HuH-7 (cell line): ENCODE measurements at regions not wholly inside any gene's neighbourhood (a gene's known extent, or its start where the extent isn't known, plus 50 kb on each side); places are given as distances from the start of the nearest gene placed in this dataset.
A peak's percentile ranks its signal among the peaks of the same experiment; 100 is the strongest.

Experiments used
- DNase-seq: peaks from one replicate; pipeline ENCODE4 v3.0.0; 2011; ENCODE audit warnings: low spot score

DNA sequence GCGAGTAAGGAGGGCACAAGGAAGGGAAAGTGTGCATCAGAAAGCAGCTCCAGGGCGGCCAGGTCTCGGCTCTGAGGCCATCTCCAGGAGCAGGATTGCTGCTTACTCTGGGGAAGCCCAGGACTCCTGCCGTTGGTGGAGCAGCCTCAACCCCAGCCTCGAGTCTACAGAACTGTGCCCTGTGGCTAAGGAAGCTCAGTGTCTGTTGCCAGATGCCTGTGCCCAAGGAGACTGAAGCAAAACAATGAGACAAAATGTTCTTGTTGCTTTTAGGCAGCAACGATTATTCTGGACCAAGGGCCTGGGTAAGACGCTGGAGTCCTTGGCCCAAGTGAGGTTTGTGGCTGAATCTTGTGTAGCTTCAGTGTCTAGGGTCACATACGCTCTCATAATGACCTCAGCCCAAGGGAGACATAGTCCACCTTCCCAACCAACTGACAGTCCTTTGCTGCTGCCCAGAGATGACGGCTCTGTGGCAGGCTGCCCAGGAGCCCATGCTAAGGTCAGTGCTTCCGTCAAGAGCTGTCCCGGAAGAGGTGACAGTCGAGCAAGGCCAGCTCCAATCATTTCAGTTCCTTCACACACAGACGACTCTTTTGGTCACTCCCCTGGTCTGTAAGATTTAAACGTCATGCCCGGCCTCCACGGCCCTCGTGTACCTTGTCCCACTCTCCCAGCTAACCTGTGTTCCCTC is 223.8 kb downstream of the TTC32 start:
- no peak for DNase-seq

DNA sequence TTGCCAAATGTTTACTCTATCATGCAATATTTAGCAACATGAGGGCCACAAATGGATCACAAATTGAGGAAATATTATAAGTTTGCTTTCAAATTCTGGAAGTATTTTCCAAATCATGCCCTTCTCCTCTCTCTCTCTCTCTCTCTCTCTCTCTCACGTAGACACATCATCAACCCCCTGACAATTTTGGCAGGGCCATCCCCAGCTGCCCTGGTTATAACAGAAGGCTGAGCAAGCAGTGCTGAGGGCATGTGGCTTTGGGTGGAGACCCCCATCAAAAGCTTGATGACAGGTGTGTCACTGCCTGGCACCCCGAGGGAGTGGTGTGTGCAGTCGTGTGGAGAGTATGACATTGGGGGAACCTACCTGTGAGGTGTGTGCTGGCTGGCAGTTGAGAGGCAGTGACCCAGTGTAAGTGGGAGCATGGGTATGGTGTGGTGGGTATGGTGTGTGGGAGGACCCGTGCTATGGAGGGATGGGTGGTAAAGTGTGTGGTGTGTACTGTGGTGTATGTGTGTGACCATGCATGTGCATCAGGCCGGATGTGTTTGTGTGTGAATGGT is 224.5 kb downstream of the TTC32 start:
- no peak for DNase-seq

DNA sequence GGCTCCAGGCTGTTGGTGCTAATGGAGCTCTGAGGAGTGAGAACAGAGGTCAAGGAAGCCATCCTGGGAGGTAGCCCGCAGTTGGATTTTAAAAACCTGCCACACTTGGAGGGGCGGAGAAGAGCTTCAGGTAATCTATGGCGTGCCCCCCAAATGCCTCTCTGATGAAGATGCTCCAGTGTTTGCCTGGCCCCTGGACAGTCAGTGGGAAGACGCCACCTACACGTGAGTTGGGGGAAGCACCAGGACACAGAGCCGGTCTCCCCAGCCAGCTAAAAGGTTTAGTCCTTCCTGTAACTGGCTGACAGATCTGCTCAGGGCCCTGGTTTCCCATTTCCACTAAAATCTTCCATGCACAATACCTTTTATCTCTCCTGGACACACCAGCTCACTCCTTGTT is 225.0 kb downstream of the TTC32 start:
- no peak for DNase-seq

DNA sequence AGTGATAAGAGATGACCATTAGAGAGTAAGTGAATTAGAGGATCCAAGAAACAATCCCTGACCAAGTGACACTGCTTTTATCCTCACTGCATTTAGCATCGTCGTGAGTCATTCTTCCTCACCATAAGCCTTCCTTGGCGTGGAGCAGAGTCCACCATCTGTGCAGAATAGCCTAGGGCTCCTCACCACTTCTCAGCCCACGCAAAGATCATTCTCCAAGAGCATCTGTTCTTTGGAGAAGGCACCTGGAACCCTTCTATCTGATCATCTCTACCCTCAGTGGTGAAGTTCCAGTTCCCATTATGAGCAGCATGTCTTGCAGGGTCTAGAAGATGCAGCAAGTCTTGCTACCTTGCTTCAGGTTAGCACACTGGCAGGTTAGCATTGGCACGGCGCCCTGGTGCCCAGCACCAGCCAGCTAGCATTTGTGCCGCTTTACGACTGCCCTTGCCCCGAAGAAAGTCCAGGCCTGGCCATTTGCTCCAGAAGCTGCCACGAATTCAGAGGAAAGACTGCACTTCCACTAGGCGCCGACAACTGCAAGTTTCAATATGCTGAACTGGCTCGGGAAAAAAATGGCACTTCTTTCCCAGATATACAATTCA is 225.8 kb downstream of the TTC32 start:
- DNase-seq: no peak

DNA sequence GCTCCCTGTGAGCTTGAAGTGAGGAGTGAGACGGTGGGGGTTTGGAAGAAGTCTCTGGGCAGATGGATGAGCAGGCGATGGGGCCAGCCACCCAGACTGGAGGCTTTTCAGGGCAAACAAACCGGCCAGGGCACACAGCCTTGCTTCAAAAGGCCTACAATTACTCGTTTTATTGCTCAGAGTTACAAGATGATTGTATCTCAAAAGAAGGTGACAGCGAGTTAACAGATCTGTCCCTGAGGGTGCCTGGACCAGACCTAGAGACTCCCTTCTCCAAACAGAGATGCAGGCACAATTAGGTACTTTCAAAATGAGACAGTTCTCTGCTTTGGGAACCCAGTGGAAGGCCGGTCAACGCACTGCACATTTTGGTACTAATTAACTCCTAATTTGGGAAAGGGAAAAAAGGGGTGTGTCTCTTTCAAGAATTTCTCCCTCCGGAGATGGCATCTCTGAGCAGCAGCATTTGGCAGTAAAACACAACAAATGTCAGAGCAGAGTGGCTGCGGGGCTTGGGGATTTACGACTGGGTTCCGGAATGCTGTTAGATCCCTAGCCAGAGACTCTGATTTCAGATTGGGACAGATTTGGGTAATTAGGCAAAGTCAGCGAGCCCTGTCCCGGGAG is 226.7 kb downstream of the TTC32 start:
- no peak for DNase-seq

- DNase-seq: no peak
Measured at GRCh38 chr2:19674051-19675002, 227.5 kb downstream of the TTC32 start.

- DNase-seq: peak; percentile 46
Measured at GRCh38 chr2:19673213-19673791, 228.5 kb downstream of the TTC32 start.

DNA sequence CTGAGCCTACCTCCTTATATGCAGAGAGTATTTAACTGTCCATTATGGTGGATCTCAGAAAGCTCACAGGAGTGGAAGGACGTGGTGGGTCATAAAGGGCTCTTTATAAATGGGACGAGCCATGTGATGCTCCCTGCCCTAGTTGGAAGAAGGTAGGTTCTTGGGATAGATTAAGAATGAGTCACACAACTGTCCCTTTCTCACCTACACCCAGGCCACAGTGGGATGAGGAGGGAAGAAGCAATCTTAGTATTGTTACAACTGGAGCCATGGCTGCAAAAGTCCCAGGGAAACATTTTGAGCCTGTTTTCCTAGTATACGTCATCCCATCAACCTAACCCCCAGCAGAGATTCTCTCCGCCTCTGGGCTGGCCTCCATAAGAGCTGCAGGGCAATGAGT is 229.9 kb downstream of the TTC32 start:
- DNase-seq: no peak

GRCh38 chr2:19671311-19671710 is 230.5 kb downstream of the TTC32 start:
- no peak for DNase-seq

DNA sequence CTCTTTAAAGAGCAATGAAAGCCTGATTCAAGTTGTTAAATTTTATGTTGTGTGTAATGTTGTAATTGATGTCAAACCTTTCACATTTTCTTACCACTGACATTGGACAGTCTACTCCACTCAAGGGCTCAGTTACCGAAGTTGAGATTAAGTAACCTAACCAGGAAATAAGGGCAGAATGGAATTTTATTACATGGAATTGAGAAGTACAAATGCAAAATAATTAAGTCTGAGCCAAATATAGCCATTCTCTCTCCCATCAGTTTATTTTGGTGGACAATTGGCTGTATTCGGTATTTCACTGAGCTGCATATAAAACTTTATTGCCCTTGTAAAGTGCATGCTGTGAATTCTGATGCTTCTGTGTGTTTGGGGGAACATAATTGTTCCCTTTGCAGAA is 231.5 kb downstream of the TTC32 start:
- no peak for DNase-seq

GRCh38 chr2:19669559-19669958 is 232.2 kb downstream of the TTC32 start:
- no peak for DNase-seq

DNA sequence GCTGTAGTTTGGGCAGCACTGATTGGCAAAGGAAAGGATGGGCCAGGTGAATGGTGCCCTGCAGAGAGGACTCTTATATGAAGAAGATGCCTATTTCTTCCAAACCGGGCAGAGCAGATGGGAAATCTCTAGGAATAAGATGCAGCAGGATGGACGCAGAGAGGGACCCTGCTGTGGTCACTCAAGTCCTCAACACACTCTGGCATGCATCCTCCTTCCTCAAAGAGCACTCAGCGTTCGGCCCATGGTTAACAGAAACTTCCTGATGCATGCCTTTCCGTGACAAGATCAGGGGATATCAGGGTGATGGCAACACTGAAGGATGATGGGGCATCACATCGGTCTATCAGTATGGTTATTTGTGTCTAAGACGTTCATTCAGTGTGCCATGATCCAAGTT is 232.7 kb downstream of the TTC32 start:
- no peak for DNase-seq

DNA sequence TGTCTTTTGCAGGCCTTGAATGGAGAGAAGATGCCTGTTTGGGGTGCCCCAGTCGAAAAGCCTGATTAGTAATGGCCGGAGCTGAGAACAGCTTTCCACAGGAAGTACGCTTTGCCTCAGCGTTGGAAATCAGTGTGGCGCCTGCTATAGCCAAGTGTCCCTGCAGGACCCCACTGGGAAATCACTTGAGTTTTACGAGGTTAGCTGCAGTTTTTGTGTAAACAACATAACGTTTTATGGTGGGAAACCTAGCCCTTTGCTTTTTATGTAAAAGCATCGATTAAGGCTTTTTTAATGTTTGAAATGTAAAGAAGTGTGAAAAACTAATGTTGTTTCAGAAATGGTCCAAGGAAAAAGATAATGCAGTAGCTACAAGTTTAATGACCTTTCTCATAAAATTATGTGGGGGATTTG is 234.2 kb downstream of the TTC32 start:
- peak; percentile 18 for DNase-seq

GRCh38 chr2:19667085-19667484 is 234.7 kb downstream of the TTC32 start:
- no peak for DNase-seq

- DNase-seq: no peak
Measured at GRCh38 chr2:19664646-19665045, 237.1 kb downstream of the TTC32 start.

DNA sequence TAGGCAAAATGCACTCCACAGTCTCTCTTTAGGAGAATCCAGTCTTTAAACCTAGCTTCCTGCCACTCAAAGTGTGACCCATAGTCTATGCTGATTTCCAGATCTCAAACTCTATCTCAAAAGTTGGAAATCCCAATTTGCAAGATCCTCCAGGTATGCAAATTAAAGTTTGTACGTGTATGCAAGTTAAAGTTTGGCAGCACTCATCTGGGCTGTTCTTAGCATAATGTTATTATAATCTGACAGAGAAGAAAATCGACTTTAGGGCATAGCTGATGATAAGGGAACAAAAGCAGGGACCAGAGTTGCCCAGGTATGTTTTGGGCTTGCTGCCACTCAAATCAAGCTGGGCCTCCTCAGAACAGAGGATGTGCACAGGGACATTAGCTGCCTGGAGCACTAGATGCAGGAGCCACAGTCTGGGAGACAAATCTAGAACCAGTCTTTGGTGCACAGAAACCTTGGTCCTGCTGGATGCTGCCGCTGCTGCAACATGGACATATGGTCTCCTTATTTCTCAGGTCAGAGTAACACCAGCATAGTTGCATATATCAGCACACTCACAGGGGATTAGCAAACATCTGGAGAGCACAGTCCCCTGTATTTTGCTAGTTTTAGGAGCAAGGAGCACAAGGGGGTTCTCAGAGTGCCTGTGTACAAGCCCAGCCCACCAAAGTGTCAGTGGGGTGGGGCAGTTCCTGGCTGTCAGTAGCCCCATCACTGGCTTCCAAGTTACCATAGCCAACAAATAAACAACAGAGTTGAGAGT is 242.6 kb downstream of the TTC32 start:
- no peak for DNase-seq

- no peak for DNase-seq
Measured at GRCh38 chr2:19656011-19656410, 245.8 kb downstream of the TTC32 start.

DNA sequence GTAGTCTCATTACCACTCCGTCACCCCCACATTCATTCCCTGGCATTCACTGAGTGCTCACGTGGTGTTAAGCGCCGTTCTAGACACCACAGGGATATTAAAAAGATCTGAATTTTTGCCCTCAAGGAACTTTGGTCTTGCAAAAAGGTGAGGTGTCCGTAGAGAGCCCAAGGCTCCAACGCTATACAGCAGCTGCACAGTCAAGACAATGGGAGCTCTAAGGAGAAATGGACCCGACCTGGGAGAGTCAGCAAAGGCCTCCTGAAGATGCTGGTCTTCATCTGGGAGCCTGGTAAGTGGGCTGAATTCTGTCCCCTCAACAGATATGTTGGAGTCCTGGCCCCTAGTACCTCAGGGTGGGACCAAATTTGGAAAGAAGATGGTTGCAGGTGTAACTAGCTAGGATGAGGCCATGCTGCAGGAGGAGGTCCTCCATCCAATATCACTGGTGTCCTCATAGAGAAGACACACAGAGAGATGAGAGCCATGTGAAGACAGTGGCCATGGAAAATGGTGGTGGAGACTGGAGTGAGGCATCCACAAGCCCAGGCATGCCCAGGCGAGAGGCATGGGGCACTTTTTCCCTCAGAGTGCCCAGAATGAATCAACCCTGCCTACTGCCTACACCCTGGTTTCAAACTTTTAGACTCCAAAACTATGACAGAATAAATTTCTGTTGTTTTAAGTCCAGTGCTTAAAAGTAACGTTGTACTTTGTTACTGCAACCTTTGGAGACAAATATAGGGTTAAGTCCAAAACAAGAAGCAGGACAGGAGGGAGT is 247.3 kb downstream of the TTC32 start:
- no peak for DNase-seq

DNA sequence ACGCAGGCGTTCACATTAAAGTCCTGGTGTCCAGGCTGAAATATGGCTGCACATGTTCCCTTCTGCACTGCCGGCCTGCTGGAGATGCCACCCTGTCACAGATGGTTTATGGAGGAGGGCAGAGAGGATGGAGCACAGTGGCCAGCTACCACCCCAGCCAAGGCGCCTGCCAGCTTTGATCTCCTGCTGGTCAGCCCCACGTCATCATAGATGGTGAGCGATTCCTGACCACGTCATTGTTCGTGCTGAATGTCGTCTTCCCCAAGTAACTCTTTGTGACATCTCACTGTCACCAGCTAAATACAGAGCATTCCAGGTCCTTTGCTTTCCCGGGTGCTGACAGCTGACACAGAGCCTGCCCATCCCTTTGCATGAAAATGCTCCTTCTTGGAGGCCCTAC is 248.3 kb downstream of the TTC32 start:
- DNase-seq: no peak

- no peak for DNase-seq
Measured at GRCh38 chr2:19652811-19653210, 249.0 kb downstream of the TTC32 start.
